OCI-LY7 (cell line): ENCODE measurements at regions not wholly inside any gene's neighbourhood (a gene's known extent, or its start where the extent isn't known, plus 50 kb on each side); places are given as distances from the start of the nearest gene placed in this dataset.

Experiments
- EZH2phosphoT487 ChIP-seq: fragments of 200-600 bp; sonication (generic); IDR thresholded peaks from 2 replicates; pipeline ENCODE4 v1.6.1; 2018; ENCODE audit warnings: low read depth, borderline replicate concordance, mild to moderate bottlenecking, mixed run types, antibody characterized with exemption, low read length, moderate library complexity, mixed read lengths
- TF ChIP-seq, protein P1 (sequence below): fragments of 200-600 bp; sonication (generic); conservative IDR thresholded peaks from 2 replicates; pipeline ENCODE4 v1.5.1; 2014; ENCODE audit warnings: mild to moderate bottlenecking, antibody characterized with exemption, low read length, moderate library complexity, mixed read lengths

DNA sequence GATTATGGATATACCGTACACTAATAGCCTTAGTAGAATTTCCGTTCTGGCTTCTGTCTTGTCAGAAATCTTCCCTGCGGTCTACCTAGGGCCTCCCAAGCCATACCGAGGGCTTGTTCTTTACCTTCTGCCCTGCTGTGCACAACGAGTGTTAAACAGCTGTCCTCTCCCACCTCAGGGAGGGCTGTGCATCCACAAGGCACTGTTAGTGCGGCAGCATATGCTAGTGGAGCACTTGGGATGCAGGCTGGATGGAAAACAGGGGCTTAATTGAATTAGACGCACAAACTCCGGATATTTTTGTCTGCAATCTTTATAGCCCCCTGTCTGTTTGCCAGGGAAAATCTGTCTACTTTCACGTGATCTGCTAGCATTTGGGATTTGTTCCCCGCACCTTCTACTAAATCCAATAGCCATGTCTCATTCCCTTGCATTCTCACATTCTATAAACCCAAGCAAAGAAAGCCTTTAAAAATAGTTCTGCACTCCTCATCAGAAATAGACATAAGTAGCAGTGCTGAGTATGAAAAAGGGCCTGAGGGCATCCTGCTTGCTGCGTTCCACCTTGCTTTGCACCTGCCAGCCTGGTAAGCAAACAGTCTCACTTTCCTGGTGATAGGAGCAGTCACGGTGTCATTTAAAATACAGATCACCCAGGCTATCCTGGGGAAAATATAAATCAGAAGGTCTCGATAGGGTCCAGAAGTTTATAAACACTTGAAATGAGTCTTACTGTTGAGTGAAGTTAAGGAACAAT is 382.6 kb downstream of the RASEF start:
- TF ChIP-seq, protein P1, sequence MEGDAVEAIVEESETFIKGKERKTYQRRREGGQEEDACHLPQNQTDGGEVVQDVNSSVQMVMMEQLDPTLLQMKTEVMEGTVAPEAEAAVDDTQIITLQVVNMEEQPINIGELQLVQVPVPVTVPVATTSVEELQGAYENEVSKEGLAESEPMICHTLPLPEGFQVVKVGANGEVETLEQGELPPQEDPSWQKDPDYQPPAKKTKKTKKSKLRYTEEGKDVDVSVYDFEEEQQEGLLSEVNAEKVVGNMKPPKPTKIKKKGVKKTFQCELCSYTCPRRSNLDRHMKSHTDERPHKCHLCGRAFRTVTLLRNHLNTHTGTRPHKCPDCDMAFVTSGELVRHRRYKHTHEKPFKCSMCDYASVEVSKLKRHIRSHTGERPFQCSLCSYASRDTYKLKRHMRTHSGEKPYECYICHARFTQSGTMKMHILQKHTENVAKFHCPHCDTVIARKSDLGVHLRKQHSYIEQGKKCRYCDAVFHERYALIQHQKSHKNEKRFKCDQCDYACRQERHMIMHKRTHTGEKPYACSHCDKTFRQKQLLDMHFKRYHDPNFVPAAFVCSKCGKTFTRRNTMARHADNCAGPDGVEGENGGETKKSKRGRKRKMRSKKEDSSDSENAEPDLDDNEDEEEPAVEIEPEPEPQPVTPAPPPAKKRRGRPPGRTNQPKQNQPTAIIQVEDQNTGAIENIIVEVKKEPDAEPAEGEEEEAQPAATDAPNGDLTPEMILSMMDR = no peak
- TF ChIP-seq EZH2phosphoT487 = no peak
